Iris pigment epithelial cell (primary cell): ENCODE measurements at regions not wholly inside any gene's neighbourhood (a gene's known extent, or its start where the extent isn't known, plus 50 kb on each side); places are given as distances from the start of the nearest gene placed in this dataset.
"Not testable (repeated sequence)": the region's sequence is repeated elsewhere in the genome, so short reads cannot be mapped to it uniquely, and the experiment has no call there.

ENCODE experiments used
- DNase-seq: peaks from one replicate; pipeline ENCODE4 v3.0.0-alpha.2; 2011; ENCODE audit warnings: low read depth

- no peak for DNase-seq
These were observed 1237.6 kb upstream of the LRRTM1 start for GRCh38 chr2:81542119-81542518.

GRCh38 chr2:81529944-81530343 lies 1225.4 kb upstream of the LRRTM1 start:
- DNase-seq, result no peak

GRCh38 chr2:81528852-81529480 lies 1224.4 kb upstream of the LRRTM1 start:
- no peak for DNase-seq

GRCh38 chr2:81523344-81523743 lies 1218.8 kb upstream of the LRRTM1 start:
- no peak for DNase-seq

DNA sequence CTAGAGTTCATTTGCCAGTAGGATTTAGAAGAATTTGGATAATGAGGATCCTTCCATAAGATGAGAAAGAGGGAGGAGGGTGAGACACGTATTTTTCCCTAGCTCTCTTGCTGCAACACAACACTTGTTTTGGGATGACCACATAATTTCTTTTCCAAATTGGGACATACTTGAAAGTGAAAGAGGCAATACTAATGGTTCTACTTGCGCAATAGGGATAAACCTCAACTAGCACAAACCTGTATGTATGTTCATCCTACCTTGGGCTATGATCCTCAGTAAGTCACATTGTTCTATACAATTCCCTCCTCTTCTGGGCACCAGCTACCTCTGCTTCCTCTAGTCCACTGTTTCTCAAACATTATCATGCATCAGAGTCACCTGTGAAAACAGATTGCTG lies 1208.8 kb upstream of the LRRTM1 start:
- DNase-seq, result no peak

DNA sequence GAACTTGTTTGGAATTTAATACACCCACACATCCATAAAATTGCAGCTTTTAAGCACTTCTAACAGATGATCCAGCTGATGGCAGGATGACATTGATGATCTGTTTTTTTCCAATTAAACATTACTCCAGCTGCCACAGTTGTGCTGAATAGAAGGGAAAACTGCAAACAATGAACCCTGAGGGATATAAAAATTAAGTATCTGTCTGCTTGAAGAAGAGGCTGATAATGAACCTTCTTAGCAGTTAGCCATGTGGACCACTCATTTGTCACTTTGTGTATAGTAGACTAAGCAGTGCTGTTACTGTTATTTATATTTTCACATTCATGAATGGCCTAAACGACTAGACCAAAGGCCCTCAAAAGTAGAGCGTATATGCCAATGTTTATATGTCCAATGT lies 1201.0 kb upstream of the LRRTM1 start:
- no peak for DNase-seq

- no peak for DNase-seq
These were observed 1191.0 kb upstream of the LRRTM1 start for GRCh38 chr2:81495556-81495955.

DNA sequence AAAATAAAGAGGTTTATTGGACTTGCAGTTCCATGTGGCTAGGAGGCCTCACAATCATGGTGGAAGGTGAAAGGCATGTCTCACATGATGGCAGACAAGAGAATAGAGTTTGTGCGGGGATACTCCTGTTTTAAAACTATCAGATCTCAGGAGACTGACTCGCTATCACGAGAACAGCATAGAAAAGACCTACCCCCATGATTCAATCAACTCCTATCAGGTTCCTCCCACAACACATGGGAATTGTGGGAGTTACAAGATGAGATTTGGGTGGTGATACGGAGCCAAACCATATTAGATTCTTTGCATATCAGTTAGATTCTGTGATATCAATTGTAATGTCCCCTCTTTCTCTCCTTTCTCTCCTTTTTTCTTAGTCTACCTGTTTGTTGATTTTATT lies 1178.7 kb upstream of the LRRTM1 start:
- DNase-seq, result no peak

DNA sequence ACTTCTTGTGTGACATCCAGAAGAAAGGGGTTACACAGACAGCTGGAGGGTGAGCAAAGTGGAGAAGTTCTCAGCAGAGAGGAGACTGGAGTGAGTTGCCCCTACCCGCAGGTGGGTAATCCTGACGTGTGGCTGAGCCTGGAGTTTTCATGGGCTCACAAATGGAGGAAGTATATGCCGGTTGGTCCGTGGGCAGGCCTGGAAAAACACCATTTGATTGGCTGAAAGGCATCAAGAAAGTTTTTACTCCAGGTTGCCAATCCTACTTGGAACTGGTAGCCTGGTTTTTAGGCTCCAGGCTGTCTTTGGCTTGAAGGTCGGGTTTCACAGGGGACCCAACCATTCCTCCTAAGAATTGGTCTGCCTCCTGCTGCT lies 1177.4 kb upstream of the LRRTM1 start:
- no peak for DNase-seq

GRCh38 chr2:81481242-81481993 lies 1176.9 kb upstream of the LRRTM1 start:
- DNase-seq, result no peak

DNA sequence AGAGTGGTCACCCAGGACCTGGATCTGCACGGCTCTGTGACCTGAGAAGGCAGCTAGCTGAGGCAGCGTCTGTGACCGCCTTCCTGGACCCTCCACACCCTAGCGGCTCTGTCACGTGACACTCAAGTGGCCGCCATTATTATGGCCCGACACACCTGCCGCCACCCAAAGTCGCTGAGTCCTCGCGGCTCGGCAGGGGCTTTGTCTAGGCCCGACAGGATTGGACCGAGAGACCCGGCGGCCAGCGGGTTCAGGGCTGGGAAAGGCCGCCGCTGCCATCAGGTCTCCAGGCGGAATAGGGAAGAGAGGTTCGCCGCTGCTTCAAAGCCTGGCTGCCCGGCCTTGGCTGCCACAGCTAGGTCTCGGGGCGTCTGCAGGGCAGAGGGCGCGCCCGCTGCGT lies 1162.5 kb upstream of the LRRTM1 start:
- no peak for DNase-seq

DNA sequence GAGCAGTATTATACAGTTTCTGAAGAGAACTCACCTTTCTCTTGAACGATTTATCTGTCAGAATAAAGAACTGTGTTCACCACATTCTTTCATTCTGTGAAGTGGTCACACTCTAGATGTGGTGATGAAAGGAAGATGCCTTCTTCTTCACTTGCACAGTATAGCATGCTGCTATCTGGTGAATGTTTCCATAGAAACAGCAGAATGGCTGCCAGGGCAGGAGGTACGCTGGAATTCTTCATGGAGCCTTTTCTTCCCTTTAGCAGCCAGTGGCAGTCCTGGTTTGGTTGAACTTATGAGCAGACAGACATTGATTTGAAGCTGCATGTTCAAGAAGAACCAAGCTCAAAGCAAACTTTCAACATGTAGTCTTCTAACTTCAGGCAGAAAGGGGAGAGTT lies 1157.9 kb upstream of the LRRTM1 start:
- no peak for DNase-seq

- DNase-seq, result no peak
These were observed 1140.6 kb upstream of the LRRTM1 start for GRCh38 chr2:81445176-81445575.

DNA sequence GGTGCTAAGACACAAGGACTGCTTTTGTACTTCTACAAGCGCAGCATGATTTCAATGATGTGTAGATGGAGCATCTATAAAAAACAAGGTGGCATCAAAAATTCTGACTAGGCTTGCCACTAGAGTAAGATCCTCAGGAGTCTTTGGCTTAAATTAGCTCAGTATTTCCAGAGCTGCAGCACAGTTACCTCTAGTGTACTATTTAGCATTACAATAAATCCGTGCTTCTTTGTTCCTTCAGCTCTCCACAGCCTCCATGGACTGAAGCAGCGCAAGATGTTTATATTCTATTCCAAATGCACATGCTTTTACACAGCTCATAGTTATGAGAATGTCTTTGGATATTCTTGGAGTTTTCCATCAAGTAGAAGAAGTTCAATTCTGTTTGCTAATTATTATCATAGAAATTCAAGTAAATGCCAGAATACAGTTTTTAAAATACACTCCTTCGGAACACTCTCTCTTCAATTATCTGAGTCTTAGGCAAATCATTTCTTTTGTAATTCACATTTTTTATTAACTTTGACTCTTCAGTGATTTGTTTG lies 1133.0 kb upstream of the LRRTM1 start:
- DNase-seq, result no peak

DNA sequence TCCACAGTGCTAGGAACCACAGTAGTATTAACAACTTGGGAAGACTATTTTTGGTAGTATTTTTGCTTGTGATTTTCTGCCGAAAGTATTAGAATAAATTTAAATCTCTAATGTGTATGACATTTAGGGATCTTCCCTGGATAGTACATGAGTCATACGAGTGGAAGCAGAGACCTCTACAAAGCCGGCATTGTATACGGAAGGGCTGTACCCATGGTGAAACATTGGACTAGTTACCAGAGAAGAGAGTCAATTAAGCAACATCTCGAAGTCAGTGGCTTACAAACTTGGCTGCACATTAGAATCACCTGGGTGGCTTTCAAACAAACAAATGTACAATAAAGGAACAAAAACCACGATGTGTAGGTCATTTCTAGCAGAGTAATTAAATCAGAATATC lies 1131.7 kb upstream of the LRRTM1 start:
- DNase-seq, result no peak

- DNase-seq, result no peak
These were observed 1108.1 kb upstream of the LRRTM1 start for GRCh38 chr2:81412681-81413080.

- no peak for DNase-seq
These were observed 1099.0 kb upstream of the LRRTM1 start for GRCh38 chr2:81403508-81403907.

- no peak for DNase-seq
These were observed 1092.0 kb upstream of the LRRTM1 start for GRCh38 chr2:81396417-81397019.

- no peak for DNase-seq
These were observed 1091.2 kb upstream of the LRRTM1 start for GRCh38 chr2:81395746-81396145.

- DNase-seq, result peak; percentile 1
These were observed 1084.7 kb upstream of the LRRTM1 start for GRCh38 chr2:81389203-81389602.

- no peak for DNase-seq
These were observed 1059.2 kb upstream of the LRRTM1 start for GRCh38 chr2:81363800-81364199.

- not testable (repeated sequence) for DNase-seq
These were observed 1057.9 kb upstream of the LRRTM1 start for GRCh38 chr2:81362468-81362867.

DNA sequence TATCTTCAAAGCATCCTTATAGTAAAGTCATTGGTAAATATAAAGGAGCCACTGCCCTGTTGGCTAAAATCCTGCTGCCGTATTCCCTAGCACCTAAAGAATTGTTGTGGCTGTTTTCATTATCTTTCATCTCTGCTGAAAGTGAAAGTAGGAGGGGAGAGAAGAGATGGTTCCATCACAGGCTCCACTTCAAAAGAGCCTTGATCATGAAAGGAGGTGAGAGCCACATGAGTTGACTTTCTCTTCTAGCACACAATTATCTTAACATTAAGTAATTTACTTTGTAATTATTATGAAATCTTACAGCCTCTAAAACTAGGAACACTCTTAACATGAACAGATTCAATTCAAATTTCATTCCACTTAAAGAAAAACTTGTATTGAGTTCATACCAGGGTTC lies 1050.9 kb upstream of the LRRTM1 start:
- no peak for DNase-seq
